ENCODE measurements at regions not wholly inside any gene's neighbourhood (a gene's known extent, or its start where the extent isn't known, plus 50 kb on each side); places are given as distances from the start of the nearest gene placed in this dataset.

DNA sequence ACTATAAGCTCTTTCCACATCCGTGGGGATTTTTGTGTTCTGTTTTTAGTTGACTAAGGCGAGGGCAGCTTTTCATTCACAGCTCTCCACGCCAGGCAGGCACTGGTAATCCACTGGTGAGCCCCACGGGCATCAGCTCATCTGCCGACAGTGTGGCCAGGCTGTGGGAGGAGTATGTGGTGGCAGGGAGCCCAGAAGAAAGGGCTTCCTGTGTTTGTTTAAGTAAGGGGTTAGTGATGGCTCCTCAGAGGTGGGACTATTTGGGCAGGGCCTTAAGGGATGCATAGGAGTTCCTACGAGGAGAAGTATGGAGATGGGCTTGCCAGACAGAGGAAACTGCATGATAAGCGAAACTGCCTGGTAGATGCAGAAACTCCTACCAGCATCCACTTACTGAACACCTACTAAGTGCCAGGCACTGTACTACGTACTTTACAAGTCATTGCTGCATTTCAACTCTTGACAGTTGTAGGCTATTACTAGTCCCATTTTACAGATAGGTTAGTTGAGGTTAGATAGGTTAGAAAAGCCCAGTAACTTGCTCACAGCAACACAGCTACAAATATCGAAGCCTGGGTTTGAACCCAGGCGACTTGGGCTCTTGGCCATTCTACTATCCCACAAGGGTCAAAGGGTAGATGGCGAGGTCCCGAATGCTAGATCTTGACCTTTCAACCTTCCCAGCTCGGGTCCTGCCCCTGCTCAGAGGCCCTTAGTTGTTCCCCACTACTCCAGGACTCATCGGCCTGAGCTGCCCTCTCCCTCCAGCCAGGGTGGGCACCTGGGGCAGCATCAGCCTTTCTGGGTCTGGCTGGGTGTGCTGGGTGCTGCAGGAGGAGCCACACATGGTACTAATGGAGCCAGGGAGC lies 55.1 kb downstream of the CEBPB start:
- TF ChIP-seq, protein P1, sequence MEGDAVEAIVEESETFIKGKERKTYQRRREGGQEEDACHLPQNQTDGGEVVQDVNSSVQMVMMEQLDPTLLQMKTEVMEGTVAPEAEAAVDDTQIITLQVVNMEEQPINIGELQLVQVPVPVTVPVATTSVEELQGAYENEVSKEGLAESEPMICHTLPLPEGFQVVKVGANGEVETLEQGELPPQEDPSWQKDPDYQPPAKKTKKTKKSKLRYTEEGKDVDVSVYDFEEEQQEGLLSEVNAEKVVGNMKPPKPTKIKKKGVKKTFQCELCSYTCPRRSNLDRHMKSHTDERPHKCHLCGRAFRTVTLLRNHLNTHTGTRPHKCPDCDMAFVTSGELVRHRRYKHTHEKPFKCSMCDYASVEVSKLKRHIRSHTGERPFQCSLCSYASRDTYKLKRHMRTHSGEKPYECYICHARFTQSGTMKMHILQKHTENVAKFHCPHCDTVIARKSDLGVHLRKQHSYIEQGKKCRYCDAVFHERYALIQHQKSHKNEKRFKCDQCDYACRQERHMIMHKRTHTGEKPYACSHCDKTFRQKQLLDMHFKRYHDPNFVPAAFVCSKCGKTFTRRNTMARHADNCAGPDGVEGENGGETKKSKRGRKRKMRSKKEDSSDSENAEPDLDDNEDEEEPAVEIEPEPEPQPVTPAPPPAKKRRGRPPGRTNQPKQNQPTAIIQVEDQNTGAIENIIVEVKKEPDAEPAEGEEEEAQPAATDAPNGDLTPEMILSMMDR (conservative IDR thresholded peaks at IDR 0.05; ENCODE audit: low read depth, low read length) = no peak
- no peak for TF ChIP-seq EZH2 (IDR thresholded peaks at IDR 0.05; ENCODE audit: low read length, unreplicated experiment)
- TF ChIP-seq EZH2phosphoT487 (IDR thresholded peaks at IDR 0.05; ENCODE audit: borderline replicate concordance, low read length) = no peak
